Activated CD4-positive, alpha-beta T cell treated with anti-CD3 and anti-CD28 coated beads for 4 hours (primary cell): ENCODE measurements at regions not wholly inside any gene's neighbourhood (a gene's known extent, or its start where the extent isn't known, plus 50 kb on each side); places are given as distances from the start of the nearest gene placed in this dataset.
A peak's percentile ranks its signal among the peaks of the same experiment; 100 is the strongest.
"Not testable (repeated sequence)": the region's sequence is repeated elsewhere in the genome, so short reads cannot be mapped to it uniquely, and the experiment has no call there.

ENCODE experiments used
- DNase-seq, 2 donors: peaks; one replicate each; pipeline ENCODE4 v3.0.0-alpha.2; 2020

GRCh38 chr2:234373481-234374149 is 123.3 kb downstream of the ARL4C start:
- DNase-seq = no peak

- DNase-seq = peak; percentile 20 to 31
Observed at GRCh38 chr2:234373060-234373459, 123.8 kb downstream of the ARL4C start.

- DNase-seq = no peak
Observed at GRCh38 chr2:234372506-234372905, 124.4 kb downstream of the ARL4C start.

DNA sequence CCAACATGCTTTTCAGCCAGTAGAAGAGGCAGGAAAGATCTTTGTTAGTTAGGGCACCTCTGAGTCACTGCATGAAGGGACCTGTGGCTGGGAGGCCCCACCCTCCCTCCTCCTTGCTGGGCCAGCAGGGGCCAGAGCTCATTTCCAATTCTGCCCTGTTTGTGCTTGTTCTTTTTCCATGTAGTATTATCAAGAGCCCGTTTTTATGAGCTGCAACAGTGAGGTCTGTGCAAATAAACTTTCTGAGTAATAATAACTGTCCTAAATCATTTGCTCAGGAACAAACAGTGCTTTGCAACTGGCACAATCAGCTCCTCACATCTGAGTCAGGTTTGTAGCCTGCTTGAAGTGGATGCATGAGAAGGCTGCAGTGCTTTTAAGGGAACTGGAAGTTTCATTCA is 128.0 kb downstream of the ARL4C start:
- peak; percentile 56 for DNase-seq

- DNase-seq = no peak
Observed at GRCh38 chr2:234366891-234367290, 130.0 kb downstream of the ARL4C start.

DNA sequence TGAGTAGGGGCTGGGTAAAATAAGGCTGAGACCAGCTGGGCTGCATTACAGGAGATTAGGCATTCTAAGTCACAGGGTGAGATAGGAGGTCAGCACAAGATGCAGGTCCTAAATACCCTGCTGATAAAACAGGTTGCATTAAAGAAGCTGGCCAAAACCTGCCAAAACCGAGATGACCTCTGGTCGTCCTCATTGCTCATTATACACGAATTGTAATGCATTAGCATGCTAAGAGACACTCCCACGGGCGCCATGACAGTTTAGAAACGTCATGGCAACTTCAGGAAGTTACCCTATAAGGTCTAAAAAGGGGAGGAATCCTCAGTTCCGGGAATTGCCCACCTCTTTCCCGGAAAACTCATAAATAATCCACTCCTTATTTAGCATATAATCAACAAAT is 132.2 kb downstream of the ARL4C start:
- DNase-seq = no peak

GRCh38 chr2:234363647-234364294 is 133.1 kb downstream of the ARL4C start:
- DNase-seq = no peak

DNA sequence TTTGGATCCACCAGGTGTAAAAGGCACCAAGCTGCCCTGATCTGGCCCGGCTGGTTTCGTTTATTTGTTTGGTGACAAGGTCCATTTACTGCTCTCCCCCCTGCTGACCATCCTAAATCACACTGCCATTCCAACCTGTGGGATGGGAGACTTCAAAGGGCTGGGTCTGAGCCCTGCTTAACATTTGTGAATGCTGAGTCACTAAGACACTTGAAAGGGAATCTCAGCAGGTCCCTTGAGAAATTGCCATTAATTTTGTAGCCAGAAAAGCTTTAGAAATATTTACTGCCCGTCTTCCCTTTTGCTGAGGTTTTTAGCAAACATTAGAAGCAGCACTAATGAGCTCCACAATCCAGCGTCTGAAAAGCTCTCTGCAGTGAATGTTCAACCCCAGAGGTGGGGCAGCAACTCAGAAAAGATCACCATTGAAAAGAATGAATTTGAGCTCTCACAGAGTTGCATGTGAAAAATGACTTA is 133.8 kb downstream of the ARL4C start:
- no peak for DNase-seq

- DNase-seq = not testable (repeated sequence)
Observed at GRCh38 chr2:234360313-234360975, 136.4 kb downstream of the ARL4C start.

GRCh38 chr2:234357666-234358065 is 139.2 kb downstream of the ARL4C start:
- no peak for DNase-seq

- DNase-seq = no peak
Observed at GRCh38 chr2:234355808-234356365, 141.0 kb downstream of the ARL4C start.

DNA sequence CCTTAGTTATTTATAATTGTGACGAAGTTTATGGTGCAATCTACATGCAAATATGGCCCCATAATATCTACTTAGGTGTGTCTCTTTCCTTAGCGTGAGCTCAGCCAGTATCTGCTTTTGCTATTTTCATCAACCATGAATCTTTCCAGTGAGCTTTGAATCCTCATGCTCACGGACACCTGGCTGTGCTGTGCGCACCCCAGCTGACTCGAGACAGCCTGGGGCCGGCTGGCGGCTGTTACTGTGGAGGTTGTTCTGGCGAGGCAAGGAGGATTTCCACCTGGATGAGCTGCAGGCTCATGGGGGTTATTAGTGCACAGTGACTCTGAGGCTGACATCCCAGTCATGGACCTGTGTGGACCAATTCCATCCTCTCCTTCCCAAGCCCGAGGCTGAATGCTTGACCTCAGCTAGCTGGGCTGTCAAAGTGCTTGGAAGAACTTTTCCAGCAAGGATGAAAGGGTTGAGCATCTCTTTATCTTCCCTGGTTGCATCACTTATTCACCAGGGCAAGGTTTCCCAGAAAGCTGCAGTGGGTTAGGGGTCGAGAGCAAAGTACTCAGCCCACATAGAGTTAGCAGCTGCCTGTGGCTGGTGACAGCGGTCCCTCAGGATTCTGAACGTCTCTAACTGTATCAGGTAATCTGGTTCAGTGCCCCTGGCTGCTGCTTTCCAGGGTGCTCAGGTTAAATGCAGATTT is 141.7 kb downstream of the ARL4C start:
- DNase-seq = no peak

GRCh38 chr2:234352270-234352669 is 144.6 kb downstream of the ARL4C start:
- DNase-seq = no peak

DNA sequence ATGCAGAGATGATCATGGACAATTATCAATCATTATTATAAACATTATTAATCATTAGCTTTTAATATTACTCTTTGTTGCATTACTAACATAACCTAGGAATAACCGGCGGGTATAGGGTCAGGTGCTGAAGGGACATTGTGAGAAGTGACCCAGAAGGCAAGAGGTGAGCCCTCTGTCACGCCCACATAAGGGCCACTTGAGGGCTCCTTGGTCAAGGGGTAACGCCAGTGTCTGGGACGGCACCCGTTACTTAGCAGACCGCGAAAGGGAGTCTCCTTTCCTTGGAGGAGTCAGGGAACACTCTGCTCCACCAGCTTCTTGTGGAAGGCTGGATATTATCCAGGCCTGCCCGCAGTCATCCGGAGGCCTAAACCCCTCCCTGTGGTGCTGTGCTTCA is 145.0 kb downstream of the ARL4C start:
- DNase-seq = not testable (repeated sequence)

DNA sequence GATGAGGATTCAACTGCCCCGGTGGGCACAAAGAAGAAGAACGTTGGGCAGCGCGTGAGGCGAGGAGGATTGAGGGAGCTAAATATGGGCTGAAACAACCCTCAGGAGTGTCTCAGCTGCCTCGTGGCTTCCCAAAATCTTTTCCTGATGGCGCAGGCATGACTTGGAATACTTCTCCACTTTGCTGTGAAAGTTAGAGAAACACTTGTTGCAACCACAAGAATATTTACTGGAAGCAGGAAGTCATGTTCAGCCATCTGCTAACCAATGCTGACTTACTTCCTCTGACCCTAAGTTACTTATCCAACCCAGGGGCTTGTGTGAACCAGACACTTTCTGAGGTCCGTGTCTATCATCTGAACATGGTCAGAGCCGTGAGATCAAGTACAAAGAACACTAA is 148.8 kb downstream of the ARL4C start:
- no peak for DNase-seq

GRCh38 chr2:234345921-234346320 is 151.0 kb downstream of the ARL4C start:
- no peak for DNase-seq

GRCh38 chr2:234344012-234344411 is 152.9 kb downstream of the ARL4C start:
- DNase-seq = no peak

DNA sequence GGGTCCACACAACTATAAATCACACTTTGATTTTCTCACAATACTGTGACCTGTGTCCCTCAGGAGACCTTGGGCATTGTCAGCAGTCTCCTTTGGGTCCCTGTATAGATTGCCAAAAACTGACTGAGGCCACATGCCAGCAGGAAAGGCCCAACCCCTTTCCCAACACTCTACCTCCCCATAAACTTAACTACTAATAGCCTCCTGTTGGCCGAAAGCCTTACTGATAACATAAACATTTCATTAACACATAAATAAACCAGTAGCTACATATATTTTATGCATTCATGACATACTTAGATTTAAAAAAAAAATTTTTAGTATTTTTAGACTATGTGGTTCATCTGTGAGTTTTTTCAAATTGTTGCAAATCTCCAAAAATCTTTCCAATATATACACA is 153.5 kb downstream of the ARL4C start:
- DNase-seq = no peak

DNA sequence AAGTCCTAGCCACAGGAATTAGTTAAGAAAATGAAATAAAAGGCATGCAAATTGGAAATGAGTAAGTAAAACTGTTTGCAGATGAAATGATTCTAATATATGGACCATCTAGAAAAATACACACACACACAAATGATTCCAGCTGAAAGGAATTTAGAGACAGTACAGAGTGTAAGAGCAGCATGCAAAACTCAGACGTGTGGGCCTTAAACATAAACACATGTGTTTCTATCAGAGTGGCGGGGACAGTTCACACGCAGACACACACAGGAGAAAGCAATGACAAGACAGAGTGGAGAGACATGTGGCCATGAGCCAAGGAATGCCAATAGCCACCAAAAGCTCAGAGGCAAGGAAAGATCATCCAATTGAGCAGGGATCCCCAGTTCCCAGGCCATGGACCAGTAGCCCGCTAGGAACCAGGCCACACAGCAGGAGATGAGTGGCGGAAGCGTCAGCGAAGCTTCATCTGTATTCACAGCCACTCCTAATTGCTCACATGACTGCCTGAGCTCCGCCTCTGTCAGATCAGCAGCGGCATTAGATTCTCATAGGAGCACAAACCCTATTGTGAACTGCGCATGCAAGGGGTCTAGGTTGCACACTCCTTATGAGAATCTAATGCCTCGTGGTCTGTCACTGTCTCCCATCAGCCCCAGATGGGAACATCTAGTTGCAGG is 155.4 kb downstream of the ARL4C start:
- DNase-seq = no peak

DNA sequence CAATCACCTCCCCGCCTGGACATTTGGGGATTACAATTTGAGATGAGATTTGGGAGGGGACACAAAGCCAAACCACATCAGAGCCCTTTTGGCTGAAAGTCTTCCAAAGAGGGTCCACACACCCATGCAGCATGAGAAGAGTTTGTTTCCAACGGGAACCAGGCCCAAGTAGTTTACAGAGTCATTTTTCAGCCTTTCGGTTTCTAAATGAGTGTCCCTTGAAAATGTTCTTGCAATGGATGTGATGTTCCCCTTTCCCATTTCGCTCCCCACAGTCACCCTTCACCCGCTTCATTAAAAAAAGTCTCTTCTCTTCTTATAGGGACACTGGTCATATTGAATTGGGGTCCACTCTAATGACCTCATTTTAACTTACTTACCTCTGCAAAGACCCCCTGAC is 157.4 kb downstream of the ARL4C start:
- no peak for DNase-seq

DNA sequence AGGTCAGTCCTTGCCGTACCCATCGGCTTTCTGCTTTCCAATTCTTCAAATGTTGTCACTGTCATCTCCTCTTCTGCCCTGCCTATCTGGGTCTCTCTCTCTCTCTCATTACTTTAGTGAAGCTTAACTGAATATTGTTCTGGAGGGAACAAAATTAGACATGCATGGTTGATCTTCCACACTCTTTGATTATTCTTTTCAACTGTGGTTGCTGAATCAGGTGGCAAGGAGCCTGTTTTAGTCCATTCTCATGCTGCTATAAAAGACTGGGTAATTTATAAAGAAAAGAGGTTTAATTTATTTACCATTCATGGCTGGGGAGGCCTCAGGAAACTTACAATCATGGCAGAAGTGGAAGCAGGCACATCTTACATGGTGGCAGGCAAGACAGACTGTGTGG is 157.9 kb downstream of the ARL4C start:
- no peak for DNase-seq

GRCh38 chr2:234335661-234336228 is 161.1 kb downstream of the ARL4C start:
- peak; percentile 27 to 29 for DNase-seq
